ENCODE measurements at regions not wholly inside any gene's neighbourhood (a gene's known extent, or its start where the extent isn't known, plus 50 kb on each side); places are given as distances from the start of the nearest gene placed in this dataset. TPM values are rescaled to one million over a fixed set of nuclear protein-coding genes. Genes with fewer than 3 reads are reported as not detected.

DNA sequence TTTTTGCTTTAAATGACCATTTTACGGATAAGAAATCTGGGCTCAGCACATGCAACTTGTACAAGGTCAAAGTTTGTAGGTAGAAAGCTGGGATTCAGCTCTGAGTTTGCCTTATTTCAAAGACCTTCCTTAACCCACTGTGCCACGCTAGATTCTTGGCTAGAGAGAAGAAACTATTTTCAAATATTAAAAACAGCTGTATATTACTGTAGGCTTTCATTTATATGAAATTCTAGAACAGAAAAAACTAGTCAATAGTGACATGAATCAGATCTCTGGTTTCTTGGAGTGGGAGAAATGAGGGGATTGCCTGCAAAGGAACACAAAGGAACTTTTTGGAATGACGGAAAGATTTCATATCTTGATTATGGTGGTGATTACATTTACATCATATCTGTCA is 53.0 kb upstream of the C1GALT1 start:
- TF ChIP-seq, protein P1, sequence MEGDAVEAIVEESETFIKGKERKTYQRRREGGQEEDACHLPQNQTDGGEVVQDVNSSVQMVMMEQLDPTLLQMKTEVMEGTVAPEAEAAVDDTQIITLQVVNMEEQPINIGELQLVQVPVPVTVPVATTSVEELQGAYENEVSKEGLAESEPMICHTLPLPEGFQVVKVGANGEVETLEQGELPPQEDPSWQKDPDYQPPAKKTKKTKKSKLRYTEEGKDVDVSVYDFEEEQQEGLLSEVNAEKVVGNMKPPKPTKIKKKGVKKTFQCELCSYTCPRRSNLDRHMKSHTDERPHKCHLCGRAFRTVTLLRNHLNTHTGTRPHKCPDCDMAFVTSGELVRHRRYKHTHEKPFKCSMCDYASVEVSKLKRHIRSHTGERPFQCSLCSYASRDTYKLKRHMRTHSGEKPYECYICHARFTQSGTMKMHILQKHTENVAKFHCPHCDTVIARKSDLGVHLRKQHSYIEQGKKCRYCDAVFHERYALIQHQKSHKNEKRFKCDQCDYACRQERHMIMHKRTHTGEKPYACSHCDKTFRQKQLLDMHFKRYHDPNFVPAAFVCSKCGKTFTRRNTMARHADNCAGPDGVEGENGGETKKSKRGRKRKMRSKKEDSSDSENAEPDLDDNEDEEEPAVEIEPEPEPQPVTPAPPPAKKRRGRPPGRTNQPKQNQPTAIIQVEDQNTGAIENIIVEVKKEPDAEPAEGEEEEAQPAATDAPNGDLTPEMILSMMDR (IDR thresholded peaks at IDR 0.05; ENCODE audit: insufficient read depth in 1 of 2, low read depth in 1 of 2, low read length in 1 of 2, severe bottlenecking in 1 of 2, unreplicated experiment in 1 of 2): no peak
- H3K9me3 Mint-ChIP-seq (ENCODE audit: unreplicated experiment): peaks cover 10% of the 10 kb centered on the region
- no peak overlapping the region for H3K27ac Mint-ChIP-seq (ENCODE audit: unreplicated experiment)
- no peak for DNase-seq
- Histone ChIP-seq H3K4me1 (peaks cover 23% of the 10 kb centered on the region), H3K4me3 (ENCODE audit: low read depth, low read length) (no peak overlapping the region), H3K36me3 (ENCODE audit: control insufficient read depth, insufficient read depth, low read length) (no peaks in the 10 kb centered on the region), H3K27me3 (replicated peaks; ENCODE audit: control insufficient read depth, insufficient read depth, low read length) (no peaks in the 10 kb centered on the region), H3K9me3 (no peaks in the 10 kb centered on the region)
- H3K27me3 Mint-ChIP-seq (ENCODE audit: insufficient read depth, unreplicated experiment): no peaks in the 10 kb centered on the region
- no peak overlapping the region for H3K4me3 Mint-ChIP-seq (ENCODE audit: unreplicated experiment)
- H3K36me3 Mint-ChIP-seq (ENCODE audit: insufficient read depth, unreplicated experiment): no peaks in the 10 kb centered on the region
- intact Hi-C loops (cut with micrococcal nuclease; ENCODE audit: unreplicated experiment): no loop called here
- ChIA-PET CTCF (no interaction called here), POLR2A (no interaction called here)
- no TSS peak for BruUV-seq (replicated peaks)
- H3K4me1 Mint-ChIP-seq (ENCODE audit: low read depth, unreplicated experiment): peaks cover 17% of the 10 kb centered on the region

DNA sequence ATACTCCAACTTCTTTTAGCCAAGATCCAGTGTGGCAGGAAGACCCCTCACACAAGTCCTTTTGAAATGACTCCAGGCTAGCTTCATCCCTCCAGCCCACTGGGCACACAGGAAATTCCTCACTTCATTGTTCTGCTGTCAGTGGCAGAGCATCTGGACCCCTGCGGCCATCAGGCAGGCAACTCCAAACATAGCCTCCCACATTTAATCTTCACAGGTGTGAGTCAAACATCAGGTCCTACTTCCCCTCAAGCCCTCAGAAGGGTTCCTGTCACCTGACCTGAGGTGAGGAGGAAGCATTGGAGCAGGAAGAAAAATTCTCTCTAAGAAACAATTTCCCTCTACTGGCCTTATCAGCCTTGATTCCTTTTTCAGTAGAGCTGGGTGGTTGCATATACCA is 51.1 kb upstream of the C1GALT1 start:
- ChIA-PET CTCF (no interaction called here), POLR2A (no interaction called here)
- Mint-ChIP-seq H3K4me3 (ENCODE audit: unreplicated experiment) (no peak overlapping the region), H3K27me3 (ENCODE audit: insufficient read depth, unreplicated experiment) (no peaks in the 10 kb centered on the region), H3K4me1 (ENCODE audit: low read depth, unreplicated experiment) (peaks cover 15% of the 10 kb centered on the region), H3K9me3 (ENCODE audit: unreplicated experiment) (peaks cover 10% of the 10 kb centered on the region), H3K27ac (ENCODE audit: unreplicated experiment) (no peak overlapping the region), H3K36me3 (ENCODE audit: insufficient read depth, unreplicated experiment) (no peaks in the 10 kb centered on the region)
- H3K4me1 ChIP-seq: peaks cover 20% of the 10 kb centered on the region
- peaks cover 5% of the 10 kb centered on the region for H3K9me3 ChIP-seq
- DNase-seq: no peak
- no peaks in the 10 kb centered on the region for H3K27me3 ChIP-seq (replicated peaks; ENCODE audit: control insufficient read depth, insufficient read depth, low read length)
- no peaks in the 10 kb centered on the region for H3K36me3 ChIP-seq (ENCODE audit: control insufficient read depth, insufficient read depth, low read length)
- no TSS peak for BruUV-seq (replicated peaks)
- TF ChIP-seq, protein P1 (IDR thresholded peaks at IDR 0.05; ENCODE audit: insufficient read depth in 1 of 2, low read depth in 1 of 2, low read length in 1 of 2, severe bottlenecking in 1 of 2, unreplicated experiment in 1 of 2): no peak
- H3K4me3 ChIP-seq (ENCODE audit: low read depth, low read length): no peak overlapping the region
- intact Hi-C loops (cut with micrococcal nuclease; ENCODE audit: unreplicated experiment): no loop called here

Small RNA genes in the stretch of these regions (microRNA-seq; reads per million reads assigned to microRNA genes)
- not detected for gene MIR3683
